HEK293 (cell line): ENCODE measurements at regions not wholly inside any gene's neighbourhood (a gene's known extent, or its start where the extent isn't known, plus 50 kb on each side); places are given as distances from the start of the nearest gene placed in this dataset.

Source experiments
- CTCF ChIA-PET: fragments of 350-600 bp; formaldehyde crosslinking; extraction: SDS; loops from one replicate; lab custom pipeline; 2021; ENCODE audit warnings: antibody characterized with exemption; lab: Yijun Ruan, JAX
- POLR2A ChIA-PET: fragments of 300-600 bp; formaldehyde crosslinking; extraction: SDS; loops from one replicate; lab custom pipeline; 2020; ENCODE audit warnings: antibody characterized with exemption, inconsistent platforms; lab: Yijun Ruan, JAX
- H3K27ac ChIP-seq: fragments of 200-500 bp; sonication (Bioruptor generic); 2 replicates; pipeline ENCODE4 v1.5.1; 2014; ENCODE audit warnings: low read depth, low read length, control low read depth, inconsistent platforms; ENCODE audit errors: extremely low read depth
- H3K36me3 ChIP-seq, 2 experiments: fragments of 200-500 bp in 1 of 2; sonication (Bioruptor generic) in 1 of 2; 1 replicate in 1 of 2; 2 replicates in 1 of 2; pipeline ENCODE4 v1.5.1; 2014 to 2017; ENCODE audit warnings: inconsistent platforms in 2 of 2, low read length in 2 of 2; ENCODE audit not compliant: control insufficient read depth in 2 of 2, insufficient read depth in 1 of 2
- H3K4me1 ChIP-seq: fragments of 200-500 bp; sonication (Bioruptor generic); 2 replicates; pipeline ENCODE4 v1.5.1; 2014; ENCODE audit warnings: mild to moderate bottlenecking, low read length, inconsistent platforms; ENCODE audit not compliant: control insufficient read depth, insufficient read depth
- H3K4me3 ChIP-seq: 2 replicates; pipeline ENCODE4 v1.5.1; 2011; ENCODE audit warnings: low read depth, mild to moderate bottlenecking, control low read depth, low read length, moderate library complexity
- H3K9me3 ChIP-seq: fragments of 200-500 bp; sonication (Bioruptor generic); 2 replicates; pipeline ENCODE4 v1.5.1; 2014; ENCODE audit warnings: low read depth, low read length, inconsistent platforms; ENCODE audit not compliant: control insufficient read depth, insufficient read depth
- BCL11B ChIP-seq: fragments of 450-650 bp; formaldehyde crosslinking; IDR thresholded peaks from 2 replicates; pipeline ENCODE4 v1.5.1; 2016; ENCODE audit warnings: low read depth, missing biosample characterization, missing genetic modification characterization
- BCL6B ChIP-seq: fragments of 450-650 bp; formaldehyde crosslinking; IDR thresholded peaks from 2 replicates; pipeline ENCODE4 v1.5.1; 2017; ENCODE audit warnings: missing biosample characterization, missing genetic modification characterization
- GLI2 ChIP-seq: fragments of 450-650 bp; formaldehyde crosslinking; IDR thresholded peaks from 2 replicates; pipeline ENCODE4; 2017; ENCODE audit warnings: missing biosample characterization, missing genetic modification characterization, low read depth, borderline replicate concordance
- INSM2 ChIP-seq: fragments of 450-650 bp; formaldehyde crosslinking; IDR thresholded peaks from 2 replicates; pipeline ENCODE4 v1.5.1; 2016; ENCODE audit warnings: missing biosample characterization, missing genetic modification characterization
- PRDM1 ChIP-seq: fragments of 450-650 bp; formaldehyde crosslinking; IDR thresholded peaks from 2 replicates; pipeline ENCODE4; 2016; ENCODE audit warnings: missing biosample characterization, missing genetic modification characterization
- PRDM10 ChIP-seq: fragments of 450-650 bp; formaldehyde crosslinking; IDR thresholded peaks from 2 replicates; pipeline ENCODE4 v1.5.1; 2016; ENCODE audit warnings: missing biosample characterization, missing genetic modification characterization
- SP7 ChIP-seq: fragments of 450-650 bp; formaldehyde crosslinking; IDR thresholded peaks from 2 replicates; pipeline ENCODE4 v1.5.1; 2016; ENCODE audit warnings: missing biosample characterization, missing genetic modification characterization
- TCF7L2 ChIP-seq: IDR thresholded peaks from 2 replicates; pipeline ENCODE4 v1.6.1; 2011; ENCODE audit warnings: low read depth, mild to moderate bottlenecking, inconsistent platforms, low read length, moderate library complexity, borderline replicate concordance
- ZNF214 ChIP-seq: fragments of 450-650 bp; formaldehyde crosslinking; IDR thresholded peaks from 2 replicates; pipeline ENCODE4 v1.5.1; 2017; ENCODE audit warnings: missing biosample characterization, mild to moderate bottlenecking, missing genetic modification characterization, borderline replicate concordance
- ZNF362 ChIP-seq: fragments of 450-650 bp; formaldehyde crosslinking; IDR thresholded peaks from 2 replicates; pipeline ENCODE4 v1.5.1; 2016; ENCODE audit warnings: missing biosample characterization, missing genetic modification characterization
- ZNF394 ChIP-seq: fragments of 450-650 bp; formaldehyde crosslinking; IDR thresholded peaks from 2 replicates; pipeline ENCODE4 v1.5.1; 2016; ENCODE audit warnings: missing biosample characterization, missing genetic modification characterization, mild to moderate bottlenecking, moderate library complexity, borderline replicate concordance
- ZNF416 ChIP-seq: fragments of 450-650 bp; formaldehyde crosslinking; IDR thresholded peaks from 2 replicates; pipeline ENCODE4 v1.5.1; 2016; ENCODE audit warnings: missing biosample characterization, missing genetic modification characterization
- ZNF518A ChIP-seq: fragments of 450-650 bp; formaldehyde crosslinking; conservative IDR thresholded peaks from 2 replicates; pipeline ENCODE4 v1.5.1; 2016; ENCODE audit warnings: low read depth, missing biosample characterization, missing genetic modification characterization
- ZNF610 ChIP-seq: fragments of 450-650 bp; formaldehyde crosslinking; IDR thresholded peaks from 2 replicates; pipeline ENCODE4 v1.5.1; 2016; ENCODE audit warnings: missing biosample characterization, missing genetic modification characterization, borderline replicate concordance
- ZNF623 ChIP-seq: fragments of 450-650 bp; formaldehyde crosslinking; IDR thresholded peaks from 2 replicates; pipeline ENCODE4 v1.5.1; 2016; ENCODE audit warnings: missing biosample characterization, missing genetic modification characterization
- ZNF670 ChIP-seq: fragments of 450-650 bp; formaldehyde crosslinking; IDR thresholded peaks from 2 replicates; pipeline ENCODE4 v1.5.1; 2016; ENCODE audit warnings: missing biosample characterization, missing genetic modification characterization, low read depth
- ZNF701 ChIP-seq: fragments of 450-650 bp; formaldehyde crosslinking; IDR thresholded peaks from 2 replicates; pipeline ENCODE4 v1.5.1; 2016; ENCODE audit warnings: missing biosample characterization, missing genetic modification characterization
- ZNF747 ChIP-seq: fragments of 450-650 bp; formaldehyde crosslinking; IDR thresholded peaks from 2 replicates; pipeline ENCODE4 v1.5.1; 2016; ENCODE audit warnings: missing biosample characterization, missing genetic modification characterization
- ZNF76 ChIP-seq: fragments of 450-650 bp; formaldehyde crosslinking; IDR thresholded peaks from 2 replicates; pipeline ENCODE4; 2016; ENCODE audit warnings: low read depth, missing biosample characterization, missing genetic modification characterization, borderline replicate concordance
- ZNF776 ChIP-seq: fragments of 450-650 bp; formaldehyde crosslinking; IDR thresholded peaks from 2 replicates; pipeline ENCODE4 v1.5.0; 2017; ENCODE audit warnings: missing biosample characterization, missing genetic modification characterization, borderline replicate concordance
- ZNF830 ChIP-seq: fragments of 450-650 bp; IDR thresholded peaks from 2 replicates; pipeline ENCODE4 v1.5.0; 2018; ENCODE audit warnings: missing biosample characterization, missing genetic modification characterization, low read depth, mild to moderate bottlenecking, moderate library complexity

GRCh38 chr2:215851696-215852095 is 161.7 kb downstream of the MREG start (continued):
- no peak for TF ChIP-seq ZNF518A (tag by site-specific recombination)
- TF ChIP-seq ZNF214 (tag by site-specific recombination), result no peak
- no peak for TF ChIP-seq BCL6B (tag by site-specific recombination)
- no peak for TF ChIP-seq ZNF670 (tag by site-specific recombination)
- no peak for TF ChIP-seq ZNF610 (tag by site-specific recombination)
- TF ChIP-seq PRDM1 (tag by site-specific recombination), result no peak
- TF ChIP-seq BCL11B (tag by site-specific recombination), result no peak
- TF ChIP-seq TCF7L2, result no peak

- ChIA-PET CTCF (interaction anchor here (0.6 kb wide), 1 partner anchor 19 kb away, joined by 3 read pairs; no protein-coding TSS in a partner anchor), POLR2A (no interaction called here)
- Histone ChIP-seq H3K36me3 (no peaks in the 10 kb centered on the region), H3K4me1 (no peaks in the 10 kb centered on the region), H3K27ac (no peak overlapping the region), H3K4me3 (no peak overlapping the region), H3K9me3 (no peaks in the 10 kb centered on the region)
- TF ChIP-seq GLI2 (tag by site-specific recombination), result no peak
- TF ChIP-seq INSM2, result no peak
- TF ChIP-seq SP7 (tag by site-specific recombination), result no peak
Measured at GRCh38 chr2:215851082-215851481, 162.3 kb downstream of the MREG start.

GRCh38 chr2:215850380-215850779 is 163.0 kb downstream of the MREG start:
- H3K36me3 ChIP-seq, result no peaks in the 10 kb centered on the region
- H3K27ac ChIP-seq, result no peak overlapping the region
- TF ChIP-seq ZNF830 (tag by site-specific recombination) (no peak), PRDM10 (tag by site-specific recombination) (no peak), SP7 (tag by site-specific recombination) (no peak), ZNF747 (tag by site-specific recombination) (no peak), ZNF416 (tag by site-specific recombination) (no peak), ZNF623 (no peak), ZNF362 (tag by site-specific recombination) (no peak), ZNF701 (no peak), ZNF76 (tag by site-specific recombination) (no peak), ZNF394 (tag by site-specific recombination) (no peak), ZNF776 (tag by site-specific recombination) (no peak)

More at GRCh38 chr2:215850380-215850779, 163.0 kb downstream of the MREG start:
- Histone ChIP-seq H3K4me3 (no peak overlapping the region), H3K4me1 (no peaks in the 10 kb centered on the region), H3K9me3 (no peaks in the 10 kb centered on the region)
- CTCF ChIA-PET, result no interaction called here
- POLR2A ChIA-PET, result no interaction called here
